KG1 (cell line): ENCODE measurements at regions not wholly inside any gene's neighbourhood (a gene's known extent, or its start where the extent isn't known, plus 50 kb on each side); places are given as distances from the start of the nearest gene placed in this dataset.

ENCODE experiments used
- DNase-seq: peaks from one replicate; lab custom pipeline; 2025; lab: John Stamatoyannopoulos, UW

GRCh38 chr3:64911138-64911537, 223.3 kb upstream of the ADAMTS9 start:
- no peak for DNase-seq

- DNase-seq, result no peak
Observed at GRCh38 chr3:64909757-64910467, 222.1 kb upstream of the ADAMTS9 start.

GRCh38 chr3:64909011-64909410, 221.2 kb upstream of the ADAMTS9 start:
- no peak for DNase-seq

- DNase-seq, result no peak
Observed at GRCh38 chr3:64908251-64908685, 220.5 kb upstream of the ADAMTS9 start.

- no peak for DNase-seq
Observed at GRCh38 chr3:64905906-64906410, 218.2 kb upstream of the ADAMTS9 start.

GRCh38 chr3:64903006-64903405, 215.2 kb upstream of the ADAMTS9 start:
- no peak for DNase-seq

- no peak for DNase-seq
Observed at GRCh38 chr3:64901986-64902516, 214.3 kb upstream of the ADAMTS9 start.

GRCh38 chr3:64901522-64901885, 213.7 kb upstream of the ADAMTS9 start:
- no peak for DNase-seq

- no peak for DNase-seq
Observed at GRCh38 chr3:64900617-64901521, 213.1 kb upstream of the ADAMTS9 start.

GRCh38 chr3:64900156-64900555, 212.4 kb upstream of the ADAMTS9 start:
- DNase-seq, result no peak

- DNase-seq, result no peak
Observed at GRCh38 chr3:64898941-64899340, 211.1 kb upstream of the ADAMTS9 start.

GRCh38 chr3:64895991-64896895, 208.4 kb upstream of the ADAMTS9 start:
- DNase-seq, result no peak

- no peak for DNase-seq
Observed at GRCh38 chr3:64895106-64895990, 207.5 kb upstream of the ADAMTS9 start.

- no peak for DNase-seq
Observed at GRCh38 chr3:64894006-64894405, 206.2 kb upstream of the ADAMTS9 start.

GRCh38 chr3:64892671-64893309, 205.0 kb upstream of the ADAMTS9 start:
- DNase-seq, result no peak

GRCh38 chr3:64891021-64891420, 203.2 kb upstream of the ADAMTS9 start:
- DNase-seq, result no peak

GRCh38 chr3:64890466-64890865, 202.7 kb upstream of the ADAMTS9 start:
- no peak for DNase-seq

GRCh38 chr3:64890006-64890405, 202.2 kb upstream of the ADAMTS9 start:
- DNase-seq, result no peak

GRCh38 chr3:64888840-64889392, 201.1 kb upstream of the ADAMTS9 start:
- DNase-seq, result no peak

GRCh38 chr3:64888165-64888564, 200.4 kb upstream of the ADAMTS9 start:
- no peak for DNase-seq
